ENCODE measurements at regions not wholly inside any gene's neighbourhood (a gene's known extent, or its start where the extent isn't known, plus 50 kb on each side); places are given as distances from the start of the nearest gene placed in this dataset.

DNA sequence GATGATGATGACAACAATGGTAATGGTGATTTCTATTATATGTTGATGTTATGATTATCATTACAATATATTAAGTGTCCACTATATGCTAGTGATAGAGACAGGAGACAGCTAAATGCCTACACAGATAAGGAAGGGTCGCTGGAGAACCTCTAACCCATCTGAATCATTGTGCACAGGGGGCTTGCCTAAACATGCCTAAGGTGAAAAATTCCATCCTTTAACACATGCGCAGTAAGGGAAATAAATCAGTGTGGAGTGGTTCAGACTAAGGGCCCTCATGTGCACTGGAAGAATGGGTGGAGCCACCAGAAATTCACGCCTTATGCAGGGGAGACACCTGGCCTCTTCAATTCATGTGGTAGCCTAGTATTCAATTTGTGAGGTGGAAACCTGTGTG is 120.4 kb downstream of the TPBG start:
- Histone ChIP-seq H3K36me3 (ENCODE audit: control insufficient read depth in 2 of 2, extremely low read depth in 1 of 2, insufficient read depth in 1 of 2, low read length in 1 of 2) (no peaks in the 10 kb centered on the region), H3K4me1 (ENCODE audit: control insufficient read depth in 1 of 2, extremely low read depth in 1 of 2, insufficient read depth in 2 of 2, low read length in 2 of 2) (no peaks in the 10 kb centered on the region), H3K9me3 (peaks cover 5% of the 10 kb centered on the region), H3K4me3 (ENCODE audit: control insufficient read depth in 1 of 2, extremely low read depth in 1 of 2, low read length in 1 of 2) (no peak overlapping the region), H3K27me3 (replicated peaks in 1 of 2; ENCODE audit: control insufficient read depth in 2 of 2, extremely low read depth in 1 of 2, insufficient read depth in 2 of 2, low read length in 1 of 2) (peaks cover 0 to 4% of the 10 kb centered on the region in 2 experiments), H3K27ac (ENCODE audit: low read length) (no peak overlapping the region)
- ChIA-PET POLR2A (no interaction called here), CTCF (no interaction called here)
- Mint-ChIP-seq H3K4me1 (no peaks in the 10 kb centered on the region), H3K27ac (no peak overlapping the region), H3K9me3 (peaks cover 0 to 13% (median 12%) of the 10 kb centered on the region in 3 donors), H3K27me3 (no peaks in the 10 kb centered on the region), H3K4me3 (no peak overlapping the region), H3K36me3 (no peaks in the 10 kb centered on the region)
- DNase-seq, result no peak
- ATAC-seq (replicated peaks in 1 of 4), result no peak
- WGBS (ENCODE audit: insufficient coverage), result 86% methylated on average over 1 of the region's 3 CpGs

GRCh38 chr6:82484737-82485626 is 121.4 kb downstream of the TPBG start:
- DNase-seq, result no peak
- Histone ChIP-seq H3K4me3 (ENCODE audit: control insufficient read depth in 1 of 2, extremely low read depth in 1 of 2, low read length in 1 of 2) (no peak overlapping the region), H3K27ac (ENCODE audit: low read length) (no peak overlapping the region), H3K36me3 (ENCODE audit: control insufficient read depth in 2 of 2, extremely low read depth in 1 of 2, insufficient read depth in 1 of 2, low read length in 1 of 2) (no peaks in the 10 kb centered on the region), H3K9me3 (peaks cover 5% of the 10 kb centered on the region), H3K4me1 (ENCODE audit: control insufficient read depth in 1 of 2, extremely low read depth in 1 of 2, insufficient read depth in 2 of 2, low read length in 2 of 2) (no peaks in the 10 kb centered on the region), H3K27me3 (replicated peaks in 1 of 2; ENCODE audit: control insufficient read depth in 2 of 2, extremely low read depth in 1 of 2, insufficient read depth in 2 of 2, low read length in 1 of 2) (peaks cover 0 to 4% of the 10 kb centered on the region in 2 experiments)
- Mint-ChIP-seq H3K9me3 (peaks cover 0 to 14% (median 13%) of the 10 kb centered on the region in 3 donors), H3K4me1 (no peaks in the 10 kb centered on the region), H3K36me3 (no peaks in the 10 kb centered on the region), H3K4me3 (no peak overlapping the region), H3K27me3 (no peaks in the 10 kb centered on the region), H3K27ac (no peak overlapping the region)
- ChIA-PET CTCF (no interaction called here), POLR2A (no interaction called here)
- 80% methylated on average over 6 of the region's 9 CpGs for WGBS (ENCODE audit: insufficient coverage)
- ATAC-seq (replicated peaks in 1 of 4), result no peak

DNA sequence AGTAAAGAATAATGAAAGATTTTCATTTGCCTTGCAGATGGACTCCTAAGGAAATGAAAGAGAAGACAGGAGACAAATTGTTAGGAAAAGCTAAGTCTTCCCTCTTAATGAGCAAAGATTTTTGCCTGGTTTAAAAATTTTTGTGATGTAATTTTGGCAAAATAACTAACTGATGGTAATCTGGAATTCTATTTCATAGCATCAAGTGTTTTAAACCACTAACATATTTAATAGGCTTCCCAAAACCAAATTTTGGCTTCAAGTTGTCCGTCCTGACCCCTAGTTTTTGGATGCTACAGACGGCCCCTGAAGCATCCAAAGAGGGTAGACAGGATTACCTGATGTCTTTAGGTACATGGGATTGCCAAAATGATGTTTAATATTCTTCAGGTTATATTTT is 124.3 kb downstream of the TPBG start:
- POLR2A ChIA-PET, result no interaction called here
- no peak overlapping the region for H3K27ac ChIP-seq (ENCODE audit: low read length)

DNA sequence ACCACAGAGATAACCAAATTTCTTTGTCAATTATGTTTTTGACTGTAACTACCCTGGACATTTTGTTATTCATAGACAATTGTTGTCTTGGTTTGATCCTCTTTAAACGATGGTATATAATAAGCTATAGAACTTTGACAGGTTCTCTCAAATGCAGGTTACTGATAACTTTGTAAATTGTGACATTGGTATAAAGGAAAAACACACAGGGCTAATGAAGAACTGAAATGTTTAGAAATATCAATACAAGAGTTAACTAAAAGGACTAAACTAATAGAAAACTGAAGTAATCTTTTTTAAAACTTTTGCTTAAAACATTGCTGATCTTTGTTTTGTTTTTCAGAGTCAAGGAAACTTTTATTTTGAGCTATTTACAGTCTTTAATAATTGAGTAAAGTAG is 124.8 kb downstream of the TPBG start:
- WGBS (ENCODE audit: insufficient coverage), result no CpG with 5 or more reads among the region's 1 CpG
- no peaks in the 10 kb centered on the region for H3K27me3 Mint-ChIP-seq

More for the DNA sequence above, 124.3 kb downstream of the TPBG start:
- Histone ChIP-seq H3K4me1 (ENCODE audit: control insufficient read depth in 1 of 2, extremely low read depth in 1 of 2, insufficient read depth in 2 of 2, low read length in 2 of 2) (no peaks in the 10 kb centered on the region), H3K27me3 (replicated peaks in 1 of 2; ENCODE audit: control insufficient read depth in 2 of 2, extremely low read depth in 1 of 2, insufficient read depth in 2 of 2, low read length in 1 of 2) (peaks cover 0 to 4% of the 10 kb centered on the region in 2 experiments), H3K36me3 (ENCODE audit: control insufficient read depth in 2 of 2, extremely low read depth in 1 of 2, insufficient read depth in 1 of 2, low read length in 1 of 2) (no peaks in the 10 kb centered on the region), H3K4me3 (ENCODE audit: control insufficient read depth in 1 of 2, extremely low read depth in 1 of 2, low read length in 1 of 2) (no peak overlapping the region), H3K9me3 (peaks cover 5% of the 10 kb centered on the region)
- no CpG with 5 or more reads among the region's 2 CpGs for WGBS (ENCODE audit: insufficient coverage)
- H3K4me1 Mint-ChIP-seq, result no peaks in the 10 kb centered on the region
- CTCF ChIA-PET, result no interaction called here
- no peak for DNase-seq
- no peak overlapping the region for H3K4me3 Mint-ChIP-seq
- H3K9me3 Mint-ChIP-seq, result peaks cover 0 to 14% (median 13%) of the 10 kb centered on the region in 3 donors
- H3K27ac Mint-ChIP-seq, result no peak overlapping the region
- no peak for ATAC-seq (replicated peaks in 1 of 4)
- H3K27me3 Mint-ChIP-seq, result no peaks in the 10 kb centered on the region
- H3K36me3 Mint-ChIP-seq, result no peaks in the 10 kb centered on the region

GRCh38 chr6:82492134-82492533 is 128.5 kb downstream of the TPBG start:
- Mint-ChIP-seq H3K36me3 (no peaks in the 10 kb centered on the region), H3K4me3 (no peak overlapping the region), H3K27me3 (no peaks in the 10 kb centered on the region), H3K27ac (no peak overlapping the region), H3K9me3 (peaks cover 0 to 4% (median 3%) of the 10 kb centered on the region in 3 donors), H3K4me1 (no peaks in the 10 kb centered on the region)
- ChIA-PET POLR2A (interaction anchor here in 1 of 2 donors (0.6 kb wide), 1 partner anchor 35 kb away, joined by 4 read pairs; no protein-coding TSS in a partner anchor), CTCF (no interaction called here)
- H3K36me3 ChIP-seq (ENCODE audit: control insufficient read depth in 2 of 2, extremely low read depth in 1 of 2, insufficient read depth in 1 of 2, low read length in 1 of 2), result no peaks in the 10 kb centered on the region
- H3K4me1 ChIP-seq (ENCODE audit: control insufficient read depth in 1 of 2, extremely low read depth in 1 of 2, insufficient read depth in 2 of 2, low read length in 2 of 2), result no peaks in the 10 kb centered on the region
- WGBS (ENCODE audit: insufficient coverage), result no CpG with 5 or more reads among the region's 2 CpGs
- DNase-seq (no peak), ATAC-seq (replicated peaks in 1 of 4) (no peak)
- peaks cover 3% of the 10 kb centered on the region for H3K9me3 ChIP-seq
- no peak overlapping the region for H3K27ac ChIP-seq (ENCODE audit: low read length)
- H3K4me3 ChIP-seq (ENCODE audit: control insufficient read depth in 1 of 2, extremely low read depth in 1 of 2, low read length in 1 of 2), result no peak overlapping the region
- H3K27me3 ChIP-seq (replicated peaks in 1 of 2; ENCODE audit: control insufficient read depth in 2 of 2, extremely low read depth in 1 of 2, insufficient read depth in 2 of 2, low read length in 1 of 2), result no peaks in the 10 kb centered on the region

More for the DNA sequence above, 124.8 kb downstream of the TPBG start:
- ATAC-seq (replicated peaks in 1 of 4), result no peak
- no peak overlapping the region for H3K4me3 ChIP-seq (ENCODE audit: control insufficient read depth in 1 of 2, extremely low read depth in 1 of 2, low read length in 1 of 2)
- H3K9me3 ChIP-seq, result peaks cover 5% of the 10 kb centered on the region
- no peak overlapping the region for H3K27ac ChIP-seq (ENCODE audit: low read length)
- H3K36me3 ChIP-seq (ENCODE audit: control insufficient read depth in 2 of 2, extremely low read depth in 1 of 2, insufficient read depth in 1 of 2, low read length in 1 of 2), result no peaks in the 10 kb centered on the region
- ChIA-PET CTCF (no interaction called here), POLR2A (no interaction called here)
- no peaks in the 10 kb centered on the region for H3K4me1 ChIP-seq (ENCODE audit: control insufficient read depth in 1 of 2, extremely low read depth in 1 of 2, insufficient read depth in 2 of 2, low read length in 2 of 2)
- peaks cover 0 to 4% of the 10 kb centered on the region in 2 experiments for H3K27me3 ChIP-seq (replicated peaks in 1 of 2; ENCODE audit: control insufficient read depth in 2 of 2, extremely low read depth in 1 of 2, insufficient read depth in 2 of 2, low read length in 1 of 2)
- no peak for DNase-seq
- Mint-ChIP-seq H3K36me3 (no peaks in the 10 kb centered on the region), H3K4me3 (no peak overlapping the region), H3K4me1 (no peaks in the 10 kb centered on the region), H3K27ac (no peak overlapping the region), H3K9me3 (peaks cover 0 to 14% (median 13%) of the 10 kb centered on the region in 3 donors)

- 60% methylated on average over 1 of the region's 1 CpG for WGBS (ENCODE audit: insufficient coverage)
- Histone ChIP-seq H3K36me3 (ENCODE audit: control insufficient read depth in 2 of 2, extremely low read depth in 1 of 2, insufficient read depth in 1 of 2, low read length in 1 of 2) (no peaks in the 10 kb centered on the region), H3K27me3 (replicated peaks in 1 of 2; ENCODE audit: control insufficient read depth in 2 of 2, extremely low read depth in 1 of 2, insufficient read depth in 2 of 2, low read length in 1 of 2) (no peaks in the 10 kb centered on the region), H3K9me3 (no peaks in the 10 kb centered on the region), H3K27ac (ENCODE audit: low read length) (no peak overlapping the region), H3K4me1 (ENCODE audit: control insufficient read depth in 1 of 2, extremely low read depth in 1 of 2, insufficient read depth in 2 of 2, low read length in 2 of 2) (no peaks in the 10 kb centered on the region), H3K4me3 (ENCODE audit: control insufficient read depth in 1 of 2, extremely low read depth in 1 of 2, low read length in 1 of 2) (no peak overlapping the region)
- ATAC-seq (replicated peaks in 1 of 4), result no peak
- no peak for DNase-seq
- no peak overlapping the region for H3K4me3 Mint-ChIP-seq
- CTCF ChIA-PET, result no interaction called here
- no peaks in the 10 kb centered on the region for H3K27me3 Mint-ChIP-seq
- peaks cover 0 to 2% (median under 1%) of the 10 kb centered on the region in 3 donors for H3K9me3 Mint-ChIP-seq
- no peaks in the 10 kb centered on the region for H3K4me1 Mint-ChIP-seq
- no peaks in the 10 kb centered on the region for H3K36me3 Mint-ChIP-seq
- POLR2A ChIA-PET, result no interaction called here
- H3K27ac Mint-ChIP-seq, result no peak overlapping the region
Measured at GRCh38 chr6:82493467-82493866, 129.8 kb downstream of the TPBG start.

Measured in T-cell (primary cell).